ENCODE measurements at regions not wholly inside any gene's neighbourhood (a gene's known extent, or its start where the extent isn't known, plus 50 kb on each side); places are given as distances from the start of the nearest gene placed in this dataset.
"Not testable (repeated sequence)": the region's sequence is repeated elsewhere in the genome, so short reads cannot be mapped to it uniquely, and the experiment has no call there.

DNA sequence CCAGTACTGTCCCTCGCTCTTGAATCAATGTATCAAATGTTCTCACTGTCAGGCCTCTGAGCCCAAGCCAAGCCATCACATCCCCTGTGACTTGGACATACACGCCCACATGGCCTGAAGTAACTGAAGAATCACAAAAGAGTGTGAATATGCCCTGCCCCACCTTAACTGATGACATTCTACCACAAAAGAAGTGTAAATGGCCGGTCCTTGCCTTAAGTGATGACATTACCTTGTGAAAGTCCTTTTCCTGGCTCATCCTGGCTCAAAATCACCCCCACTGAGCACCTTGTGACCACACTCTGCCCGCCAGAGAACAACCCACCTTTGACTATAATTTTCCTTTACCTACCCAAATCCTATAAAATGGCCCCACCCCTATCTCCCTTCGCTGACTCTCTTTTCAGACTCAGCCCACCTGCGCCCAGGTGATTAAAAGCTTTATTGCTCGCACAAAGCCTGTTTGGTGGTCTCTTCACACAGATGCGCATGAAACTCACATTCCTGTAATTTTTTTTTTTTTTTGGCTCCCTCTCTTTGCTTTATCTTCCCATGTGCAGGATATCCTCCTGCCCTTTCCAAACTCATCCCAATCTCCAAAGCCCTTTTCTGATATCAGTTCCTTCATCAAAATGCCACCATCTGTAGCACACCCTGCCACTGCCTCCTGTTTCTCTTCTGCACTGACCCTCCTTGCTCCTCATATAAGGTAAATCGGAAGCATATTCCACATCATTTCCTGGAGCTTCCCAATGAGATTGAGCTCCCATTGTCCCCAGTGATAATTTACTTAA, 255.7 kb upstream of the SPTLC3 start:
- H3K4me3 ChIP-seq (ENCODE audit: low read depth, low read length); CTCF ChIA-PET; H3K4me1 ChIP-seq (ENCODE audit: control insufficient read depth, insufficient read depth, low read length); POLR2A ChIA-PET; H3K9me3 ChIP-seq (ENCODE audit: control insufficient read depth, insufficient read depth, low read depth, low read length); H3K36me3 ChIP-seq (ENCODE audit: control insufficient read depth in 2 of 2, insufficient read depth in 1 of 2, low read length in 2 of 2); H3K27ac ChIP-seq (ENCODE audit: extremely low read depth, low read depth, low read length): not testable (repeated sequence)

DNA sequence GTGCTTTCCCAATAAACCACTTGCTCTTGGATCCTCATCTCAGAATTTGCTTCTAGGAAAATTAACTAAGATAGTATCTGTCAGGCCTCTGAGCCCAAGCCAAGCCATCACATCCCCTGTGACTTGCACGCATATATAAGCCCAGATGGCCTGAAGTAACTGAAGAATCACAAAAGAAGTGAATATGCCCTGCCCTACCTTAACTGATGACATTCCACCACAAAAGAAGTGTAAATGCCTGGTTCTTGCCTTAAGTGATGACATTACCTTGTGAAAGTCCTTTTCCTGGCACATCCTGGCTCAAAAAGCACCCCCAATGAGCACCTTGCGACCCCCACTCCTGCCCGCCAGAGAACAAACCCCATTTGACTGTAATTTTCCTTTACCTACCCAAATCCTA, 255.0 kb upstream of the SPTLC3 start:
- CTCF ChIA-PET; H3K36me3 ChIP-seq (ENCODE audit: control insufficient read depth in 2 of 2, insufficient read depth in 1 of 2, low read length in 2 of 2); H3K4me1 ChIP-seq (ENCODE audit: control insufficient read depth, insufficient read depth, low read length); H3K9me3 ChIP-seq (ENCODE audit: control insufficient read depth, insufficient read depth, low read depth, low read length); H3K27ac ChIP-seq (ENCODE audit: extremely low read depth, low read depth, low read length); POLR2A ChIA-PET; H3K4me3 ChIP-seq (ENCODE audit: low read depth, low read length): not testable (repeated sequence)

DNA sequence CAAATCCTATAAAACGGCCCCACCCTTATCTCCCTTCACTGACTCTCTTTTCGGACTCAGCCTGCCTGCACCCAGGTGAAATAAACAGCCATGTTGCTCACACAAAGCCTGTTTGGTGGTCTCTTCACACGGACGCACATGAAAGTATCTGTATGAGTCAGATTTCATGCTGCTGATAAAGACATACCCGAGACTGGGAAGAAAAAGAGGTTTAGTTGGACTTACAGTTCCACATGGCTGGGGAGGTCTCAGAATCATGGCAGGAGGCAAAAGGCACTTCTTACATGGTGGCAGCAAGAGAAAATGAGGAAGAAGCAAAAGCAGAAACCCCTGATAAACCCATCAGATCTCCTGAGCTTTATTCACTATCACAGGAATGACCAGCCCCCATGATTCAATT, 249.3 kb upstream of the SPTLC3 start:
- POLR2A ChIA-PET, CTCF ChIA-PET: not testable (repeated sequence)

DNA sequence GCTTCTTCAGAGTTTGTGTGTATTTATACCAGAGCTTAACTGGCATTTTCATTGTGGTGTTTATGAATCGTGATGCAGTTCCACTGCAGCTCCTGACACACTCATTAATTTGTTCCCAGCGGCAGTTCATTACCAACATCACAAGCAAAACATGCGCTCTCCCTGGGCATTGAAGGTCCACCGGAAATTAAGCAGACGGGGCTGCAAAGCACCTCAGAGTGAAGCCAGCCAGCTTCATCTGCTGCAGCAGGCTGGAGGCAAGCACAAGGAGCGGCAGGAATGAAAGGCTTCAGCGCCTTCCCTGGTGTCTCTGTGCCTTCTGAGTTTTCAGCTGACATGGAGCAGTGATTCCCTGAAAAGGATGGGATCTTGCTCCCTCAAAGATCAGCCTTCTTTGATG, 246.0 kb upstream of the SPTLC3 start:
- no peaks in the 10 kb centered on the region for H3K4me1 ChIP-seq (ENCODE audit: control insufficient read depth, insufficient read depth, low read length)
- no peak overlapping the region for H3K27ac ChIP-seq (ENCODE audit: extremely low read depth, low read depth, low read length)
- TF ChIP-seq YY2 (tag by site-specific recombination; IDR thresholded peaks at IDR 0.05) (no peak), ZNF624 (tag by site-specific recombination; IDR thresholded peaks at IDR 0.05) (no peak), ZNF114 (tag by site-specific recombination; IDR thresholded peaks at IDR 0.05) (no peak), ZNF426 (tag by site-specific recombination; IDR thresholded peaks at IDR 0.05) (no peak), ZFP41 (tag by site-specific recombination; IDR thresholded peaks at IDR 0.05; ENCODE audit: borderline replicate concordance) (no peak)
- TF ChIP-seq, protein P1, sequence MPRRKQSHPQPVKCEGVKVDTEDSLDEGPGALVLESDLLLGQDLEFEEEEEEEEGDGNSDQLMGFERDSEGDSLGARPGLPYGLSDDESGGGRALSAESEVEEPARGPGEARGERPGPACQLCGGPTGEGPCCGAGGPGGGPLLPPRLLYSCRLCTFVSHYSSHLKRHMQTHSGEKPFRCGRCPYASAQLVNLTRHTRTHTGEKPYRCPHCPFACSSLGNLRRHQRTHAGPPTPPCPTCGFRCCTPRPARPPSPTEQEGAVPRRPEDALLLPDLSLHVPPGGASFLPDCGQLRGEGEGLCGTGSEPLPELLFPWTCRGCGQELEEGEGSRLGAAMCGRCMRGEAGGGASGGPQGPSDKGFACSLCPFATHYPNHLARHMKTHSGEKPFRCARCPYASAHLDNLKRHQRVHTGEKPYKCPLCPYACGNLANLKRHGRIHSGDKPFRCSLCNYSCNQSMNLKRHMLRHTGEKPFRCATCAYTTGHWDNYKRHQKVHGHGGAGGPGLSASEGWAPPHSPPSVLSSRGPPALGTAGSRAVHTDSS (tag by site-specific recombination; IDR thresholded peaks at IDR 0.05): no peak
- TF ChIP-seq, protein P2, sequence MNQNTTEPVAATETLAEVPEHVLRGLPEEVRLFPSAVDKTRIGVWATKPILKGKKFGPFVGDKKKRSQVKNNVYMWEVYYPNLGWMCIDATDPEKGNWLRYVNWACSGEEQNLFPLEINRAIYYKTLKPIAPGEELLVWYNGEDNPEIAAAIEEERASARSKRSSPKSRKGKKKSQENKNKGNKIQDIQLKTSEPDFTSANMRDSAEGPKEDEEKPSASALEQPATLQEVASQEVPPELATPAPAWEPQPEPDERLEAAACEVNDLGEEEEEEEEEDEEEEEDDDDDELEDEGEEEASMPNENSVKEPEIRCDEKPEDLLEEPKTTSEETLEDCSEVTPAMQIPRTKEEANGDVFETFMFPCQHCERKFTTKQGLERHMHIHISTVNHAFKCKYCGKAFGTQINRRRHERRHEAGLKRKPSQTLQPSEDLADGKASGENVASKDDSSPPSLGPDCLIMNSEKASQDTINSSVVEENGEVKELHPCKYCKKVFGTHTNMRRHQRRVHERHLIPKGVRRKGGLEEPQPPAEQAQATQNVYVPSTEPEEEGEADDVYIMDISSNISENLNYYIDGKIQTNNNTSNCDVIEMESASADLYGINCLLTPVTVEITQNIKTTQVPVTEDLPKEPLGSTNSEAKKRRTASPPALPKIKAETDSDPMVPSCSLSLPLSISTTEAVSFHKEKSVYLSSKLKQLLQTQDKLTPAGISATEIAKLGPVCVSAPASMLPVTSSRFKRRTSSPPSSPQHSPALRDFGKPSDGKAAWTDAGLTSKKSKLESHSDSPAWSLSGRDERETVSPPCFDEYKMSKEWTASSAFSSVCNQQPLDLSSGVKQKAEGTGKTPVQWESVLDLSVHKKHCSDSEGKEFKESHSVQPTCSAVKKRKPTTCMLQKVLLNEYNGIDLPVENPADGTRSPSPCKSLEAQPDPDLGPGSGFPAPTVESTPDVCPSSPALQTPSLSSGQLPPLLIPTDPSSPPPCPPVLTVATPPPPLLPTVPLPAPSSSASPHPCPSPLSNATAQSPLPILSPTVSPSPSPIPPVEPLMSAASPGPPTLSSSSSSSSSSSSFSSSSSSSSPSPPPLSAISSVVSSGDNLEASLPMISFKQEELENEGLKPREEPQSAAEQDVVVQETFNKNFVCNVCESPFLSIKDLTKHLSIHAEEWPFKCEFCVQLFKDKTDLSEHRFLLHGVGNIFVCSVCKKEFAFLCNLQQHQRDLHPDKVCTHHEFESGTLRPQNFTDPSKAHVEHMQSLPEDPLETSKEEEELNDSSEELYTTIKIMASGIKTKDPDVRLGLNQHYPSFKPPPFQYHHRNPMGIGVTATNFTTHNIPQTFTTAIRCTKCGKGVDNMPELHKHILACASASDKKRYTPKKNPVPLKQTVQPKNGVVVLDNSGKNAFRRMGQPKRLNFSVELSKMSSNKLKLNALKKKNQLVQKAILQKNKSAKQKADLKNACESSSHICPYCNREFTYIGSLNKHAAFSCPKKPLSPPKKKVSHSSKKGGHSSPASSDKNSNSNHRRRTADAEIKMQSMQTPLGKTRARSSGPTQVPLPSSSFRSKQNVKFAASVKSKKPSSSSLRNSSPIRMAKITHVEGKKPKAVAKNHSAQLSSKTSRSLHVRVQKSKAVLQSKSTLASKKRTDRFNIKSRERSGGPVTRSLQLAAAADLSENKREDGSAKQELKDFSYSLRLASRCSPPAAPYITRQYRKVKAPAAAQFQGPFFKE (tag by site-specific recombination; IDR thresholded peaks at IDR 0.05; ENCODE audit: borderline replicate concordance): no peak
- TF ChIP-seq, protein P3, sequence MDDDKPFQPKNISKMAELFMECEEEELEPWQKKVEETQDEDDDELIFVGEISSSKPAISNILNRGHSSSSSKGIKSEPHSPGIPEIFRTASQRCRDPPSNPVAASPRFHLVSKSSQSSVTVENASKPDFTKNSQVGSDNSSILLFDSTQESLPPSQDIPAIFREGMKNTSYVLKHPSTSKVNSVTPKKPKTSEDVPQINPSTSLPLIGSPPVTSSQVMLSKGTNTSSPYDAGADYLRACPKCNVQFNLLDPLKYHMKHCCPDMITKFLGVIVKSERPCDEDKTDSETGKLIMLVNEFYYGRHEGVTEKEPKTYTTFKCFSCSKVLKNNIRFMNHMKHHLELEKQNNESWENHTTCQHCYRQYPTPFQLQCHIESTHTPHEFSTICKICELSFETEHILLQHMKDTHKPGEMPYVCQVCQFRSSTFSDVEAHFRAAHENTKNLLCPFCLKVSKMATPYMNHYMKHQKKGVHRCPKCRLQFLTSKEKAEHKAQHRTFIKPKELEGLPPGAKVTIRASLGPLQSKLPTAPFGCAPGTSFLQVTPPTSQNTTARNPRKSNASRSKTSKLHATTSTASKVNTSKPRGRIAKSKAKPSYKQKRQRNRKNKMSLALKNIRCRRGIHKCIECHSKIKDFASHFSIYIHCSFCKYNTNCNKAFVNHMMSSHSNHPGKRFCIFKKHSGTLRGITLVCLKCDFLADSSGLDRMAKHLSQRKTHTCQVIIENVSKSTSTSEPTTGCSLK (tag by site-specific recombination; IDR thresholded peaks at IDR 0.05): no peak
- no peaks in the 10 kb centered on the region for H3K36me3 ChIP-seq (ENCODE audit: control insufficient read depth in 2 of 2, insufficient read depth in 1 of 2, low read length in 2 of 2)
- no peaks in the 10 kb centered on the region for H3K9me3 ChIP-seq (ENCODE audit: control insufficient read depth, insufficient read depth, low read depth, low read length)
- no peak overlapping the region for H3K4me3 ChIP-seq (ENCODE audit: low read depth, low read length)
- CTCF ChIA-PET: interaction anchor here (0.6 kb wide), 1 partner anchor 244 kb away, joined by 3 read pairs; no protein-coding TSS in a partner anchor
- POLR2A ChIA-PET: interaction anchor here (0.6 kb wide), 1 partner anchor 572 kb away, joined by 3 read pairs; no protein-coding TSS in a partner anchor

More for the DNA sequence above, 249.3 kb upstream of the SPTLC3 start:
- H3K36me3 ChIP-seq (ENCODE audit: control insufficient read depth in 2 of 2, insufficient read depth in 1 of 2, low read length in 2 of 2); H3K9me3 ChIP-seq (ENCODE audit: control insufficient read depth, insufficient read depth, low read depth, low read length); H3K27ac ChIP-seq (ENCODE audit: extremely low read depth, low read depth, low read length); H3K4me1 ChIP-seq (ENCODE audit: control insufficient read depth, insufficient read depth, low read length); H3K4me3 ChIP-seq (ENCODE audit: low read depth, low read length): not testable (repeated sequence)
